ENCODE measurements at regions not wholly inside any gene's neighbourhood (a gene's known extent, or its start where the extent isn't known, plus 50 kb on each side); places are given as distances from the start of the nearest gene placed in this dataset.

DNA sequence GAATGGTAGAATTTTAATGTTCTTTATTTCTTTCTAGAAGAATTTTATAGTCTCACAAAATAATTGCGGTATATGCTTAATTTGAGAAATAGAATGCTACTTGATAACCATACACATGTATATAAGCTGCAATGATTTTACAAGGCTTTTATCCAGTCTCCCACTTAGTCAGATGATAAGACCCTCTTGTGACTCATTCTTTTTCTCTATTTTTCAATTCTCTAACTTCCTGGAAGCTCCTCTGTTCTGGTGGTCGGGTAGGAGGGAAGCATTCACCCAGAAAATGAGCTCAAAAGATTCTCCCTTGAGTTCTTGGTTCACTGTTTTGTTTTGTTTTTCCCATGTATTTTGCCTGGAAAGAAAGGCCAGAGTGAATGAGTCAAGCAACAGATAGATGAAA lies 546.6 kb downstream of the INHBA start:
- TF ChIP-seq, protein P1, sequence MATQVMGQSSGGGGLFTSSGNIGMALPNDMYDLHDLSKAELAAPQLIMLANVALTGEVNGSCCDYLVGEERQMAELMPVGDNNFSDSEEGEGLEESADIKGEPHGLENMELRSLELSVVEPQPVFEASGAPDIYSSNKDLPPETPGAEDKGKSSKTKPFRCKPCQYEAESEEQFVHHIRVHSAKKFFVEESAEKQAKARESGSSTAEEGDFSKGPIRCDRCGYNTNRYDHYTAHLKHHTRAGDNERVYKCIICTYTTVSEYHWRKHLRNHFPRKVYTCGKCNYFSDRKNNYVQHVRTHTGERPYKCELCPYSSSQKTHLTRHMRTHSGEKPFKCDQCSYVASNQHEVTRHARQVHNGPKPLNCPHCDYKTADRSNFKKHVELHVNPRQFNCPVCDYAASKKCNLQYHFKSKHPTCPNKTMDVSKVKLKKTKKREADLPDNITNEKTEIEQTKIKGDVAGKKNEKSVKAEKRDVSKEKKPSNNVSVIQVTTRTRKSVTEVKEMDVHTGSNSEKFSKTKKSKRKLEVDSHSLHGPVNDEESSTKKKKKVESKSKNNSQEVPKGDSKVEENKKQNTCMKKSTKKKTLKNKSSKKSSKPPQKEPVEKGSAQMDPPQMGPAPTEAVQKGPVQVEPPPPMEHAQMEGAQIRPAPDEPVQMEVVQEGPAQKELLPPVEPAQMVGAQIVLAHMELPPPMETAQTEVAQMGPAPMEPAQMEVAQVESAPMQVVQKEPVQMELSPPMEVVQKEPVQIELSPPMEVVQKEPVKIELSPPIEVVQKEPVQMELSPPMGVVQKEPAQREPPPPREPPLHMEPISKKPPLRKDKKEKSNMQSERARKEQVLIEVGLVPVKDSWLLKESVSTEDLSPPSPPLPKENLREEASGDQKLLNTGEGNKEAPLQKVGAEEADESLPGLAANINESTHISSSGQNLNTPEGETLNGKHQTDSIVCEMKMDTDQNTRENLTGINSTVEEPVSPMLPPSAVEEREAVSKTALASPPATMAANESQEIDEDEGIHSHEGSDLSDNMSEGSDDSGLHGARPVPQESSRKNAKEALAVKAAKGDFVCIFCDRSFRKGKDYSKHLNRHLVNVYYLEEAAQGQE (IDR thresholded peaks at IDR 0.05) = no peak
- no peak for TF ChIP-seq CTCF (IDR thresholded peaks at IDR 0.05; ENCODE audit: low read depth, low read length, missing input control)
- no peak for TF ChIP-seq MAX (IDR thresholded peaks at IDR 0.05)
- TF ChIP-seq SP1 (IDR thresholded peaks at IDR 0.05) = no peak
- TF ChIP-seq FOXA1 (IDR thresholded peaks at IDR 0.05) = no peak
- no peak for TF ChIP-seq RXRA (IDR thresholded peaks at IDR 0.05)
- TF ChIP-seq YY1 (IDR thresholded peaks at IDR 0.05) = no peak
- TF ChIP-seq, protein P2, sequence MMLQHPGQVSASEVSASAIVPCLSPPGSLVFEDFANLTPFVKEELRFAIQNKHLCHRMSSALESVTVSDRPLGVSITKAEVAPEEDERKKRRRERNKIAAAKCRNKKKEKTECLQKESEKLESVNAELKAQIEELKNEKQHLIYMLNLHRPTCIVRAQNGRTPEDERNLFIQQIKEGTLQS (IDR thresholded peaks at IDR 0.05) = no peak

Measured in liver (tissue), 3 donors.